HEK293 (cell line): ENCODE measurements at regions not wholly inside any gene's neighbourhood (a gene's known extent, or its start where the extent isn't known, plus 50 kb on each side); places are given as distances from the start of the nearest gene placed in this dataset.

Source experiments
- CTCF ChIA-PET: fragments of 350-600 bp; formaldehyde crosslinking; extraction: SDS; loops from one replicate; lab custom pipeline; 2021; ENCODE audit warnings: antibody characterized with exemption; lab: Yijun Ruan, JAX
- POLR2A ChIA-PET: fragments of 300-600 bp; formaldehyde crosslinking; extraction: SDS; loops from one replicate; lab custom pipeline; 2020; ENCODE audit warnings: antibody characterized with exemption, inconsistent platforms; lab: Yijun Ruan, JAX
- H3K27ac ChIP-seq: fragments of 200-500 bp; sonication (Bioruptor generic); 2 replicates; pipeline ENCODE4 v1.5.1; 2014; ENCODE audit warnings: low read depth, low read length, control low read depth, inconsistent platforms; ENCODE audit errors: extremely low read depth
- H3K36me3 ChIP-seq, 2 experiments: fragments of 200-500 bp in 1 of 2; sonication (Bioruptor generic) in 1 of 2; 1 replicate in 1 of 2; 2 replicates in 1 of 2; pipeline ENCODE4 v1.5.1; 2014 to 2017; ENCODE audit warnings: inconsistent platforms in 2 of 2, low read length in 2 of 2; ENCODE audit not compliant: control insufficient read depth in 2 of 2, insufficient read depth in 1 of 2
- H3K4me1 ChIP-seq: fragments of 200-500 bp; sonication (Bioruptor generic); 2 replicates; pipeline ENCODE4 v1.5.1; 2014; ENCODE audit warnings: mild to moderate bottlenecking, low read length, inconsistent platforms; ENCODE audit not compliant: control insufficient read depth, insufficient read depth
- H3K4me3 ChIP-seq: 2 replicates; pipeline ENCODE4 v1.5.1; 2011; ENCODE audit warnings: low read depth, mild to moderate bottlenecking, control low read depth, low read length, moderate library complexity
- H3K9me3 ChIP-seq: fragments of 200-500 bp; sonication (Bioruptor generic); 2 replicates; pipeline ENCODE4 v1.5.1; 2014; ENCODE audit warnings: low read depth, low read length, inconsistent platforms; ENCODE audit not compliant: control insufficient read depth, insufficient read depth
- BCL11A ChIP-seq: fragments of 450-650 bp; formaldehyde crosslinking; IDR thresholded peaks from 2 replicates; pipeline ENCODE4 v1.5.1; 2016; ENCODE audit warnings: low read depth, missing biosample characterization, missing genetic modification characterization
- KLF16 ChIP-seq: fragments of 450-650 bp; formaldehyde crosslinking; IDR thresholded peaks from 2 replicates; pipeline ENCODE4 v1.5.1; 2017; ENCODE audit warnings: missing biosample characterization, missing genetic modification characterization
- TCF7L2 ChIP-seq: IDR thresholded peaks from 2 replicates; pipeline ENCODE4 v1.6.1; 2011; ENCODE audit warnings: low read depth, mild to moderate bottlenecking, inconsistent platforms, low read length, moderate library complexity, borderline replicate concordance
- ZBTB20 ChIP-seq: fragments of 450-650 bp; formaldehyde crosslinking; IDR thresholded peaks from 2 replicates; pipeline ENCODE4 v1.5.1; 2016; ENCODE audit warnings: missing biosample characterization, missing genetic modification characterization
- ZFP37 ChIP-seq: fragments of 450-650 bp; formaldehyde crosslinking; IDR thresholded peaks from 2 replicates; pipeline ENCODE4 v1.5.1; 2016; ENCODE audit warnings: missing biosample characterization, missing genetic modification characterization
- ZNF132 ChIP-seq: fragments of 450-650 bp; formaldehyde crosslinking; IDR thresholded peaks from 2 replicates; pipeline ENCODE4 v1.5.1; 2017; ENCODE audit warnings: missing biosample characterization, missing genetic modification characterization, borderline replicate concordance
- ZNF138 ChIP-seq: fragments of 450-650 bp; formaldehyde crosslinking; IDR thresholded peaks from 2 replicates; pipeline ENCODE4 v1.5.1; 2016; ENCODE audit warnings: missing biosample characterization, missing genetic modification characterization, borderline replicate concordance
- ZNF155 ChIP-seq: fragments of 450-650 bp; formaldehyde crosslinking; IDR thresholded peaks from 2 replicates; pipeline ENCODE4 v1.5.1; 2016; ENCODE audit warnings: missing biosample characterization, missing genetic modification characterization
- ZNF169 ChIP-seq: fragments of 450-650 bp; formaldehyde crosslinking; IDR thresholded peaks from 2 replicates; pipeline ENCODE4 v1.5.1; 2016; ENCODE audit warnings: missing biosample characterization, missing genetic modification characterization
- ZNF341 ChIP-seq: fragments of 450-650 bp; formaldehyde crosslinking; IDR thresholded peaks from 2 replicates; pipeline ENCODE4; 2016; ENCODE audit warnings: low read depth, missing biosample characterization, missing genetic modification characterization
- ZNF37A ChIP-seq: fragments of 450-650 bp; IDR thresholded peaks from 2 replicates; pipeline ENCODE4 v1.5.1; 2018; ENCODE audit warnings: missing biosample characterization, missing genetic modification characterization
- ZNF433 ChIP-seq: fragments of 450-650 bp; formaldehyde crosslinking; IDR thresholded peaks from 2 replicates; pipeline ENCODE4 v1.5.1; 2016; ENCODE audit warnings: missing biosample characterization, missing genetic modification characterization, low read depth
- ZNF623 ChIP-seq: fragments of 450-650 bp; formaldehyde crosslinking; IDR thresholded peaks from 2 replicates; pipeline ENCODE4 v1.5.1; 2016; ENCODE audit warnings: missing biosample characterization, missing genetic modification characterization
- ZNF624 ChIP-seq: fragments of 450-650 bp; formaldehyde crosslinking; IDR thresholded peaks from 2 replicates; pipeline ENCODE4 v1.5.1; 2017; ENCODE audit warnings: missing biosample characterization, missing genetic modification characterization
- ZNF658 ChIP-seq: fragments of 450-650 bp; formaldehyde crosslinking; IDR thresholded peaks from 2 replicates; pipeline ENCODE4; 2016; ENCODE audit warnings: missing biosample characterization, missing genetic modification characterization
- ZNF776 ChIP-seq: fragments of 450-650 bp; formaldehyde crosslinking; IDR thresholded peaks from 2 replicates; pipeline ENCODE4 v1.5.0; 2017; ENCODE audit warnings: missing biosample characterization, missing genetic modification characterization, borderline replicate concordance
- TF ChIP-seq, protein P1 (sequence below): fragments of 450-650 bp; formaldehyde crosslinking; IDR thresholded peaks from 2 replicates; pipeline ENCODE4 v1.5.1; 2016; ENCODE audit warnings: missing biosample characterization, missing genetic modification characterization
- TF ChIP-seq, protein P2 (sequence below): fragments of 450-650 bp; formaldehyde crosslinking; IDR thresholded peaks from 2 replicates; pipeline ENCODE4 v1.5.1; 2016; ENCODE audit warnings: missing biosample characterization, missing genetic modification characterization
- TF ChIP-seq, protein P3 (sequence below): fragments of 450-650 bp; formaldehyde crosslinking; IDR thresholded peaks from 2 replicates; pipeline ENCODE4 v1.5.1; 2016; ENCODE audit warnings: missing biosample characterization, missing genetic modification characterization

DNA sequence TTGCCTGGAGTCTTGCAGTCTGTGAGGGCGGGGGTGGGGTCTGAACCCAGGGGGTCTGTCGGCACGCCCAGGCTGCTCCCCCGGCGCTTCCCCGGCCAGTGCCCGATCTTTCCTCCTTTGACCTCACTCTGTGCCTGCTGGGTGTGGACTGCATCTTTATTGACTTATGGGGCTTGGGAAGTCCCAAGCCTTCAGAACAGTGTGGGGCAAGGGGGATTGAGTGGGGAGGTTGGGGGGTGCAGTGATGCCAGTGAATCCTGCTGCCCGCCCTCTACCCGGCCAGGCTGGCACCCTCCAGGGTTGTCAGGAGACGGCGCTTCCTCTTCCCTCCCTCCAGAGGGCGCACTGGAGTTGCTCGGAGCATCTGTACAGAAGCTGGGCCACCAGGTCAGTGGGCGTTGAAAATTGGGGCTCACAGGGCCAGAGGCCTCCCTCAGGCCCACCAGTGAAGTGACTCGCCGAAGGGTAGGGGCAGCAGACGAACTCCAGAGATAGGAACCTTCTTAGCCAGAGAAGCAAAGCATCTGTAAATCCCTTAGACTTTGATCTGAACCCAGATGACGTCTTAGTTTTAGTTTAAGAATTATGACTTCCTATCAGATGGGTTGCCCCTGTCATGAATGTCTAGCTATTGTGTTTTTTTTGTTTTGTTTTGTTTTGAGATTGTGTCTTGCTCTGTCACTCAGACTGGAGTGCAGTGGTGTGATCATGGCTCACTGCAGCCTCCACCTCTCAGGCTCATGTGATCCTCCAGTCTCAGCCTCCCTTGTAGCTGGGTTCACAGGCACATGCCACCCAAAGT is 184.8 kb upstream of the CIBAR2 start (continued):
- no peak for TF ChIP-seq ZNF37A (tag by site-specific recombination)
- TF ChIP-seq ZNF776 (tag by site-specific recombination) = no peak

DNA sequence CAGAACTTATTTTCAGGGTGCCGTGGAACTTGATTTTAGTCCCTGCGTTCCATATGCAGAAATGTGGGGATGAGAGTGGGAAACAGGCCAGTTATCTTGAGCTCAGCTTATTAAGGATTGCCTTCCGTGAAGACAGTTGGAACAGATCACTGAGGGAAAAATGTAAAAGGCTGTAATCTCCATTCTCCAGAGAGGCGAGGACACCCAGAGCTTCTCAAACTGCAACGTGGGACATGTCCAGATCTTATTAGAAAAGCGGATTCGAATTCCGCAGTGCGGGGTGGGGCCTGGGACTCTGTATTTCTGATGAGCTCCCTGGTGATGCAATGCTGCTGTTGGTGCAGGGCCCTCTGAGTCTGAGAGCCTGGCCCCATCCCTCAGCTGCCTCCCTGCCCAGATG is 185.6 kb upstream of the CIBAR2 start:
- Histone ChIP-seq H3K9me3 (no peaks in the 10 kb centered on the region), H3K4me1 (no peaks in the 10 kb centered on the region), H3K27ac (no peak overlapping the region), H3K36me3 (no peaks in the 10 kb centered on the region), H3K4me3 (no peak overlapping the region)
- TF ChIP-seq ZBTB20 = 0 out of 2 replicates have a peak, but pooled peaks have one; percentile 20
- TF ChIP-seq, protein P1, sequence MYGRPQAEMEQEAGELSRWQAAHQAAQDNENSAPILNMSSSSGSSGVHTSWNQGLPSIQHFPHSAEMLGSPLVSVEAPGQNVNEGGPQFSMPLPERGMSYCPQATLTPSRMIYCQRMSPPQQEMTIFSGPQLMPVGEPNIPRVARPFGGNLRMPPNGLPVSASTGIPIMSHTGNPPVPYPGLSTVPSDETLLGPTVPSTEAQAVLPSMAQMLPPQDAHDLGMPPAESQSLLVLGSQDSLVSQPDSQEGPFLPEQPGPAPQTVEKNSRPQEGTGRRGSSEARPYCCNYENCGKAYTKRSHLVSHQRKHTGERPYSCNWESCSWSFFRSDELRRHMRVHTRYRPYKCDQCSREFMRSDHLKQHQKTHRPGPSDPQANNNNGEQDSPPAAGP (tag by site-specific recombination) = no peak
- ChIA-PET CTCF (interaction anchor here (0.6 to 3.5 kb wide), 23 partner anchors 9 to 1055 kb away, joined by 3 to 15 read pairs (median 5); no protein-coding TSS in a partner anchor), POLR2A (no interaction called here)

DNA sequence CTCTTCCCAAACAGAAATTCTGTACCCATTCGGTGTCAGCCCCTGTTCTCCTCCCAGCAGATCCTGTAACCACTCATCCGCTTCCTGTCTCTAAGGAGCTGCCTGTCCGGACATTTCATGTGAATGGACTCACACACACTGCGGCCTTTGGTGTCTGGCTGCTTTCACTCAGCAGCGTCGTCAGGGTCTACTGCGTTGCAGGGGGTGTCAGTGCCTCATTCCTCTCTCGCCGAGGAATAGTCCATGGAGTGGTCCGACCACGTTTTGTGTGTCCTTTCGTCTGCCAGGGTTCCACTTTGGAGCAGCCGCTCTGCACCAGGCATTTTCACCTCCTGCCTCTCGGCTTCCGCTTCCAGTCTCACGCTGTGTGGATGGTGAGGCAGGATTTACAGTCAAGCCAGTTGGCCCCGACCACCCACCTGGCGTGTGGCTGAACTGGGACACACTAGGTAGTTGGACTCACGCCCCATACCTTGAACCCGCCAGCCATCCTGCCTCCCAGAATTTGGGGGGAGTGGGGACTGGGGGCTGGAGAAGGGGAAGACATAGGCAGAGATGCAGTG is 188.2 kb upstream of the CIBAR2 start:
- H3K4me1 ChIP-seq = no peaks in the 10 kb centered on the region
- TF ChIP-seq, protein P2, sequence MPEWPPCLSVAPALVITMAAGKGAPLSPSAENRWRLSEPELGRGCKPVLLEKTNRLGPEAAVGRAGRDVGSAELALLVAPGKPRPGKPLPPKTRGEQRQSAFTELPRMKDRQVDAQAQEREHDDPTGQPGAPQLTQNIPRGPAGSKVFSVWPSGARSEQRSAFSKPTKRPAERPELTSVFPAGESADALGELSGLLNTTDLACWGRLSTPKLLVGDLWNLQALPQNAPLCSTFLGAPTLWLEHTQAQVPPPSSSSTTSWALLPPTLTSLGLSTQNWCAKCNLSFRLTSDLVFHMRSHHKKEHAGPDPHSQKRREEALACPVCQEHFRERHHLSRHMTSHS (tag by site-specific recombination) = no peak
- no peak for TF ChIP-seq ZNF658
- TF ChIP-seq ZNF155 (tag by site-specific recombination) = no peak
- no peak for TF ChIP-seq ZNF138 (tag by site-specific recombination)
- no peak for TF ChIP-seq ZNF624 (tag by site-specific recombination)
- TF ChIP-seq ZNF433 (tag by site-specific recombination) = no peak
- no peak for TF ChIP-seq BCL11A (tag by site-specific recombination)
- CTCF ChIA-PET = no interaction called here
- POLR2A ChIA-PET = no interaction called here
- H3K4me3 ChIP-seq = no peak overlapping the region
- no peaks in the 10 kb centered on the region for H3K36me3 ChIP-seq
- no peaks in the 10 kb centered on the region for H3K9me3 ChIP-seq
- H3K27ac ChIP-seq = no peak overlapping the region

DNA sequence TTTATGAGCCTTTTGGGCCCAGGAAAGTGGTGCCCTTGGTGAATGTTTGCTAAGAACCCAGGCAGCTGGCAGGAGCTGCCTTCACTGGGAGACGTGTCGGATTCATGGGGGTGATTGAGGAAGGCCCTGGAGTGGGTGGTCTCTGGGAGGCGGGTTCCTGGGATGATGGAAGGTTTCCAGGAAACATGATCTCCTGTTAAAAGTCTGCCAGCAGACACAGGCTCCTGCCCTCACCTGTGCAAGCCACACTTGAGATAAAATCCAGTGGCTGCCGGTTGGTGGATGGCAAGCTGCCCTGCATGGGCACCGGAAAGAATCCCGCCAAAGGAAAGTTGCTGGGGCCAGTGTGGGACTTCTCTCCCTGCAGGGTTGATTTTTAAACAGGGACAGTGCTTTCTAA is 189.0 kb upstream of the CIBAR2 start:
- POLR2A ChIA-PET = no interaction called here
- Histone ChIP-seq H3K4me1 (no peaks in the 10 kb centered on the region), H3K36me3 (no peaks in the 10 kb centered on the region), H3K27ac (no peak overlapping the region), H3K4me3 (no peak overlapping the region), H3K9me3 (no peaks in the 10 kb centered on the region)
- CTCF ChIA-PET = interaction anchor here (1.3 kb wide), 1 partner anchor 160 kb away, joined by 4 read pairs; no protein-coding TSS in a partner anchor
- TF ChIP-seq TCF7L2 = no peak
- no peak for TF ChIP-seq ZNF623 (tag by site-specific recombination)
- no peak for TF ChIP-seq ZNF341
- TF ChIP-seq, protein P3, sequence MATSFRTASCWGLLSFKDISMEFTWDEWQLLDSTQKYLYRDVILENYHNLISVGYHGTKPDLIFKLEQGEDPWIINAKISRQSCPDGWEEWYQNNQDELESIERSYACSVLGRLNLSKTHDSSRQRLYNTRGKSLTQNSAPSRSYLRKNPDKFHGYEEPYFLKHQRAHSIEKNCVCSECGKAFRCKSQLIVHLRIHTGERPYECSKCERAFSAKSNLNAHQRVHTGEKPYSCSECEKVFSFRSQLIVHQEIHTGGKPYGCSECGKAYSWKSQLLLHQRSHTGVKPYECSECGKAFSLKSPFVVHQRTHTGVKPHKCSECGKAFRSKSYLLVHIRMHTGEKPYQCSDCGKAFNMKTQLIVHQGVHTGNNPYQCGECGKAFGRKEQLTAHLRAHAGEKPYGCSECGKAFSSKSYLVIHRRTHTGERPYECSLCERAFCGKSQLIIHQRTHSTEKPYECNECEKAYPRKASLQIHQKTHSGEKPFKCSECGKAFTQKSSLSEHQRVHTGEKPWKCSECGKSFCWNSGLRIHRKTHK (tag by site-specific recombination) = no peak
- TF ChIP-seq ZFP37 (tag by site-specific recombination) = no peak
- TF ChIP-seq ZNF132 (tag by site-specific recombination) = no peak
- no peak for TF ChIP-seq ZNF169 (tag by site-specific recombination)
- no peak for TF ChIP-seq KLF16 (tag by site-specific recombination)
